Panc1 (cell line): ENCODE measurements at regions not wholly inside any gene's neighbourhood (a gene's known extent, or its start where the extent isn't known, plus 50 kb on each side); places are given as distances from the start of the nearest gene placed in this dataset.

Experiments
- ATAC-seq: fragments of 200-7000 bp; cut with Tn5 transposase; 2 replicates; pipeline ENCODE4 v1.9.1; 2020; ENCODE audit warnings: mild to moderate bottlenecking, moderate library complexity
- BruUV-seq: library from RNA; stranded (reverse); fragments of 400-500 nt; replicated peaks from 2 replicates; lab custom pipeline; 2021; lab: Mats Ljungman, UMichigan
- CTCF ChIA-PET: fragments of 300-600 bp; sonication (Branson Sonifier 250); formaldehyde crosslinking; loops from one replicate; lab custom pipeline; 2022; ENCODE audit warnings: antibody characterized with exemption; lab: Charles Lee
- POLR2A ChIA-PET: fragments of 300-600 bp; sonication (Branson Sonifier 250); formaldehyde crosslinking; loops from one replicate; lab custom pipeline; 2022; ENCODE audit warnings: antibody characterized with exemption; lab: Charles Lee
- DNase-seq: peaks from one replicate; pipeline ENCODE4 v3.0.0-alpha.2; 2010; ENCODE audit warnings: low read depth, low spot score
- H3K27ac ChIP-seq: 2 replicates; pipeline ENCODE4 v1.5.1; 2011; ENCODE audit warnings: mild to moderate bottlenecking, low read length, inconsistent platforms
- H3K27me3 ChIP-seq: fragments of 200-500 bp; sonication (Bioruptor generic); 2 replicates; pipeline ENCODE4 v1.6.0; 2014; ENCODE audit warnings: low read length, inconsistent platforms; ENCODE audit not compliant: control insufficient read depth, insufficient read depth
- H3K36me3 ChIP-seq: fragments of 200-500 bp; sonication (Bioruptor generic); 2 replicates; pipeline ENCODE4 v1.5.1; 2014; ENCODE audit warnings: inconsistent platforms, mild to moderate bottlenecking, low read length, moderate library complexity; ENCODE audit not compliant: control insufficient read depth, insufficient read depth
- H3K4me1 ChIP-seq: 2 replicates; pipeline ENCODE4 v1.5.1; 2011; ENCODE audit warnings: inconsistent platforms, mild to moderate bottlenecking, low read length, moderate library complexity; ENCODE audit not compliant: control insufficient read depth, insufficient read depth
- H3K4me3 ChIP-seq, 2 experiments: 2 replicates each; pipeline ENCODE4 v1.5.1; 2011 to 2012; ENCODE audit warnings: low read depth in 2 of 2, low read length in 2 of 2, mild to moderate bottlenecking in 2 of 2, inconsistent platforms in 1 of 2, moderate library complexity in 1 of 2
- H3K9me3 ChIP-seq: fragments of 200-500 bp; sonication (Bioruptor generic); 2 replicates; pipeline ENCODE4 v1.5.1; 2014; ENCODE audit warnings: low read depth, mild to moderate bottlenecking, inconsistent platforms, low read length, moderate library complexity; ENCODE audit not compliant: control insufficient read depth, insufficient read depth
- POLR2AphosphoS5 ChIP-seq: IDR thresholded peaks from 2 replicates; pipeline ENCODE4 v1.6.1; 2012; ENCODE audit warnings: mild to moderate bottlenecking, low read depth, low read length, moderate library complexity
- REST ChIP-seq, 2 experiments: IDR thresholded peaks; 2 replicates each; pipeline ENCODE4 v1.6.1; 2011 to 2012; ENCODE audit warnings: low read depth in 2 of 2, control low read depth in 1 of 2, low read length in 1 of 2, mild to moderate bottlenecking in 1 of 2, moderate library complexity in 1 of 2; ENCODE audit not compliant: insufficient read depth in 1 of 2
- SIN3A ChIP-seq: IDR thresholded peaks from 2 replicates; pipeline ENCODE4 v1.6.1; 2012; ENCODE audit warnings: low read depth, mild to moderate bottlenecking, low read length, moderate library complexity, borderline replicate concordance; ENCODE audit not compliant: insufficient read depth
- TCF7L2 ChIP-seq: IDR thresholded peaks from 2 replicates; pipeline ENCODE4 v1.6.1; 2011; ENCODE audit warnings: mild to moderate bottlenecking, low read depth, low read length, inconsistent platforms
- in situ Hi-C: cut with HindIII; loops from 2 replicates; pipeline ENCODE4 v1.10.0; 2016; ENCODE audit warnings: low sequenced_read_pairs, low pct_unique_long_range_greater_than_20kb
- intact Hi-C: fragments of 100-400 bp; cut with micrococcal nuclease; formaldehyde crosslinking; loops from one replicate; pipeline ENCODE4 v1.10.0; 2022; ENCODE audit not compliant: unreplicated experiment
- TF ChIP-seq, protein P1 (sequence below): fragments of 450-650 bp; IDR thresholded peaks from 2 replicates; pipeline ENCODE4 v1.5.1; 2017; ENCODE audit warnings: mild to moderate bottlenecking

- intact Hi-C loops = no loop called here
- no TSS peak for BruUV-seq
- no peak for ATAC-seq
These were observed 728.8 kb upstream of the IGFBP3 start for GRCh38 chr7:46649876-46650275.

GRCh38 chr7:46637793-46638735, 717.0 kb upstream of the IGFBP3 start:
- TF ChIP-seq REST (IDR thresholded peaks at IDR 0.05; ENCODE audit: insufficient read depth in 1 of 2, low read depth in 2 of 2, low read length in 1 of 2) (no peak), TCF7L2 (no peak), SIN3A (no peak), POLR2AphosphoS5 (no peak)
- TF ChIP-seq, protein P1, sequence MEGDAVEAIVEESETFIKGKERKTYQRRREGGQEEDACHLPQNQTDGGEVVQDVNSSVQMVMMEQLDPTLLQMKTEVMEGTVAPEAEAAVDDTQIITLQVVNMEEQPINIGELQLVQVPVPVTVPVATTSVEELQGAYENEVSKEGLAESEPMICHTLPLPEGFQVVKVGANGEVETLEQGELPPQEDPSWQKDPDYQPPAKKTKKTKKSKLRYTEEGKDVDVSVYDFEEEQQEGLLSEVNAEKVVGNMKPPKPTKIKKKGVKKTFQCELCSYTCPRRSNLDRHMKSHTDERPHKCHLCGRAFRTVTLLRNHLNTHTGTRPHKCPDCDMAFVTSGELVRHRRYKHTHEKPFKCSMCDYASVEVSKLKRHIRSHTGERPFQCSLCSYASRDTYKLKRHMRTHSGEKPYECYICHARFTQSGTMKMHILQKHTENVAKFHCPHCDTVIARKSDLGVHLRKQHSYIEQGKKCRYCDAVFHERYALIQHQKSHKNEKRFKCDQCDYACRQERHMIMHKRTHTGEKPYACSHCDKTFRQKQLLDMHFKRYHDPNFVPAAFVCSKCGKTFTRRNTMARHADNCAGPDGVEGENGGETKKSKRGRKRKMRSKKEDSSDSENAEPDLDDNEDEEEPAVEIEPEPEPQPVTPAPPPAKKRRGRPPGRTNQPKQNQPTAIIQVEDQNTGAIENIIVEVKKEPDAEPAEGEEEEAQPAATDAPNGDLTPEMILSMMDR = no peak
- POLR2A ChIA-PET = no interaction called here
- intact Hi-C loops (no loop called here), in situ Hi-C loops (no loop called here)
- no peak overlapping the region for H3K27ac ChIP-seq
- CTCF ChIA-PET = no interaction called here
- no peak overlapping the region for H3K4me3 ChIP-seq
- BruUV-seq = no TSS peak
- no peaks in the 10 kb centered on the region for H3K27me3 ChIP-seq
- H3K36me3 ChIP-seq = no peaks in the 10 kb centered on the region
- ATAC-seq (no peak), DNase-seq (no peak)
- H3K4me1 ChIP-seq = no peaks in the 10 kb centered on the region
- H3K9me3 ChIP-seq = no peaks in the 10 kb centered on the region

More at GRCh38 chr7:46649876-46650275, 728.8 kb upstream of the IGFBP3 start:
- no peaks in the 10 kb centered on the region for H3K9me3 ChIP-seq
- POLR2A ChIA-PET = no interaction called here
- CTCF ChIA-PET = no interaction called here
- no peak overlapping the region for H3K27ac ChIP-seq
- DNase-seq = no peak
- no peaks in the 10 kb centered on the region for H3K4me1 ChIP-seq
- H3K27me3 ChIP-seq = no peaks in the 10 kb centered on the region
- H3K4me3 ChIP-seq = no peak overlapping the region
- TF ChIP-seq, protein P1 = no peak
- TF ChIP-seq REST (IDR thresholded peaks at IDR 0.05; ENCODE audit: insufficient read depth in 1 of 2, low read depth in 2 of 2, low read length in 1 of 2) (no peak), TCF7L2 (no peak), POLR2AphosphoS5 (no peak), SIN3A (no peak)
- no peaks in the 10 kb centered on the region for H3K36me3 ChIP-seq
- in situ Hi-C loops = no loop called here
